ENCODE measurements at regions not wholly inside any gene's neighbourhood (a gene's known extent, or its start where the extent isn't known, plus 50 kb on each side); places are given as distances from the start of the nearest gene placed in this dataset.

- TF ChIP-seq POLR2A (IDR thresholded peaks at IDR 0.05) = no peak
- TF ChIP-seq, protein P1, sequence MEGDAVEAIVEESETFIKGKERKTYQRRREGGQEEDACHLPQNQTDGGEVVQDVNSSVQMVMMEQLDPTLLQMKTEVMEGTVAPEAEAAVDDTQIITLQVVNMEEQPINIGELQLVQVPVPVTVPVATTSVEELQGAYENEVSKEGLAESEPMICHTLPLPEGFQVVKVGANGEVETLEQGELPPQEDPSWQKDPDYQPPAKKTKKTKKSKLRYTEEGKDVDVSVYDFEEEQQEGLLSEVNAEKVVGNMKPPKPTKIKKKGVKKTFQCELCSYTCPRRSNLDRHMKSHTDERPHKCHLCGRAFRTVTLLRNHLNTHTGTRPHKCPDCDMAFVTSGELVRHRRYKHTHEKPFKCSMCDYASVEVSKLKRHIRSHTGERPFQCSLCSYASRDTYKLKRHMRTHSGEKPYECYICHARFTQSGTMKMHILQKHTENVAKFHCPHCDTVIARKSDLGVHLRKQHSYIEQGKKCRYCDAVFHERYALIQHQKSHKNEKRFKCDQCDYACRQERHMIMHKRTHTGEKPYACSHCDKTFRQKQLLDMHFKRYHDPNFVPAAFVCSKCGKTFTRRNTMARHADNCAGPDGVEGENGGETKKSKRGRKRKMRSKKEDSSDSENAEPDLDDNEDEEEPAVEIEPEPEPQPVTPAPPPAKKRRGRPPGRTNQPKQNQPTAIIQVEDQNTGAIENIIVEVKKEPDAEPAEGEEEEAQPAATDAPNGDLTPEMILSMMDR (IDR thresholded peaks at IDR 0.05) = no peak
These were observed 134.0 kb downstream of the IRX1 start for GRCh38 chr5:3729631-3730030.

Data from esophagus squamous epithelium (tissue), 4 donors.